ENCODE measurements at regions not wholly inside any gene's neighbourhood (a gene's known extent, or its start where the extent isn't known, plus 50 kb on each side); places are given as distances from the start of the nearest gene placed in this dataset.
"Not testable (repeated sequence)": the region's sequence is repeated elsewhere in the genome, so short reads cannot be mapped to it uniquely, and the experiment has no call there.

DNA sequence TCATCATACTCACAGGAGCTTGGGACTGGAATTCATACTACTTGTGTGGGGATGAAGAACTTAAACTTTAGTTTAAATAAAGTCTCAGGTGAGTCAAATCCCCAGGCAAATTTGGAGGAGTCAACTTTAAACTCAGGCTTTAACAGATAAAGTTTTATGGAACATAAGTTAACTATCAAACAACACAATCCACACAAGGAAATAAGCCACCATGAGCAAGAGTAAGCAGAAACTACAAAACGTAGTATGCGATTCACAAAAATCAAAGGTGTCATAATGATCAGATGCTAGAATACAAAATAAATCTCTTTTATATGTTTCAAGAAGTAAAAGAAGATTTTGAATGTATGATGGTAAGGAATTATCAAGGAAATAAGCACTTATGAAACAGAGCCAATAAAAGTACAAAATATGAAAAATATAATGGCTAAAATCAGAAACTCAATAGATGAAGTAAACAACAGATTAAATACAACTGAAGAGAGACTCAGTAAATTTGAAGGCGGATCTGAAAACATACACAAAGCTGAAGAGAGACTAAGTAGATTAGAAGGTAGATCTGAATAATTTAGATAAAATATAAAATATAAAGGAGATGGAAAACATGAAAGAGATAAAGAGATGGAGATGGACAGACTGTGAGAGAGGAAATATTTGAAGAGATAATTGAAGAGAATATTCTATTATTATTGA lies 97.5 kb upstream of the TWIST2 start:
- no peak for DNase-seq (ENCODE audit: low read depth)

DNA sequence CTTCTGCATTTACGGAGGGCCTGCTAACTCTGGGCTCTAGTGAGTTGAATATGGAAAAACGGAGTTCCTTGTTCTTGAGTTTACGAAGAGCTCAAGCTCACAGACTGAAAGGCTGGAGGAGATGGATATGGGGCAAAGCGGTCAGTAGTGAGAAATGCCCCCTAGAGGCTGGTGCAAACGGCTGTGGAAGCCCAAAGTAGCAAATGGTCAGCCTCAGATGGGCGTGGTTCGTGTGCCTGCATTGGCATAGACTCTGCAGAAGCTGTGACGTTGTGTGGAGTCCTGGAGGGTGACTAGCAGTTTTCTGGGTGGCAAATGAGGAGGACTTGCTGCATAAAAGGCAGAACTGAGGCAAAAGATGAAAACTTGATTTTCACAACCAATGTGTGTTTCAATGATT lies 93.6 kb upstream of the TWIST2 start:
- no peak for DNase-seq (ENCODE audit: low read depth)

DNA sequence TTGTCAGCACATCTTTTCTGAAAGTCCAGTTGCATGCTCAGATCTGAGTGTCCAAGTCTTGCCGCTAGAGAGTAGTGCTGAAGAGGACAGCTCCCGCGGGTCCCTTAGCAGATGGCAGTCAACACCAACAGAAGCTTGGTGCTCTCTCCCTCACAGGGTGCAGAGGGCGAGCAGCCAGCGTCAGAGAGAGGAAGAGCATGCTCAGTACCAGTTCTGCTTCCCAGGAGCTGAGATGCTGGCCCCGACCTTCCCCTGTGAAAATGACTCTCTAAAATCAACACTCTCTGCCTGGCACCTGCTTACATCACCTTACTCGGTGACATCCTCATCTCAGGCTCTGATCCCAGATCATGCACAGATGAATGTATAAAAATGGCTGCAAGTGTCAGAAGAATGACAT lies 86.0 kb upstream of the TWIST2 start:
- DNase-seq (ENCODE audit: low read depth) = no peak

DNA sequence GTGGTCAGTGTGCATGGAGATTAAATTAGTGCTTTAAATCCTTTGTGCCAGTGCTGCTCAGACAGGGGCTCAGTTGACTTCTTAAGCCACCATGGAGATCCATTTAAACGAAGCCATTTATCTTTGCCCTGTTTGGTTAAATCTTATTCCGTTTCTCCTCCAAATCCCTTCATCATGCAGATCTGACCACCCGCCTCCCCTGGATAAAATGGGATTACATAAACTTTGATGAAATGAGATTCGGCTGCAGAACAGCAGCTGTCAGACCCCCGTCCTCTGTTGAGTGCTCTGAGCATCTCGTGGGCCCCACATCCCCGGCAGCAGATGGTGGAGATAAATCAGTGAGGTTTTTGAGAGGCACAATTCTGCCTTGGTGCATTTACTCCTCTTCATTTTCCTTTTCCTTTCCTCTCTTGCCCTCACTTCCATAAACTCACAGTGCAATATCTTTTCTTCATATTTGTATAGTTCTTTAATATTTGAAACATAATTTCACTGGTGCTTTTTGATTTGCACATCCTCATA lies 84.4 kb upstream of the TWIST2 start:
- DNase-seq (ENCODE audit: low read depth) = no peak

DNA sequence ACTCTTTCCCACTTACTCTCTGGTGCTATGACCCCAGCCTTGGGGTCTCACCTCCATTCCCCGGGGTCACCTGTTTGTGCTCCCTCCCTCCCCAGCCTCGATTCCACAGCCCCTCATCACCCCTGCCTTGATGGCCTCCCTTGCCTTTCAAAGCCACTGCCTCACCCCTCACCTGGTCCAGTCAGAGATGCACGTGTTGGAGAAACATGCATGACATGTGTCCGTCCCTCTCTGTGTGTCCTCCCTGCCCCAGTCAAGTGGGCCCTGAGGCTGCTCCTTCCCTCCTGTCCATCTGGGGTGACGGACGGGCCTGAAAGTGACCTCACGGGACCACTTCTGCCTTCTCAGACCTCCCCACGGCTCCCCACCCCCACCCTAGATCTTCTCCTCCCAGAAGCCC lies 82.3 kb upstream of the TWIST2 start:
- no peak for DNase-seq (ENCODE audit: low read depth)

DNA sequence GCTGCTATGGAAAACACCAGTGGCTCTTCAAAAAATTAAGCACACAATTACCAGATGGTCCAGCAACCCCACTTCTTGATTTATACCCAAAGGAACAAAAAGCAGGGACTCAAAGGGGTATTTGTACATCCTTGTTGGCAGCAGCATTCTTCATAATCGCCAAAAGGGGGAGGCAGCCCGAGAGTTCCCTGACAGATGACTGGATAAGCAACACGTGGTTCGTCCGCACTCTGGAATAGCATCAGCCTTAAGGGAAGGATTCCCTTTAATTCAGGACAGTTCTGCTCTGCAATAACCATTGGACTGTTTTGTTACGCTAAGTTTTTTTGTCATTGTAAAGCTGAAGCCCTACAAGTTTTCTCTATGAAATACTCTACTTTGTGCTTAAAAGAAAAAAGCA lies 76.7 kb upstream of the TWIST2 start:
- no peak for DNase-seq (ENCODE audit: low read depth)

DNA sequence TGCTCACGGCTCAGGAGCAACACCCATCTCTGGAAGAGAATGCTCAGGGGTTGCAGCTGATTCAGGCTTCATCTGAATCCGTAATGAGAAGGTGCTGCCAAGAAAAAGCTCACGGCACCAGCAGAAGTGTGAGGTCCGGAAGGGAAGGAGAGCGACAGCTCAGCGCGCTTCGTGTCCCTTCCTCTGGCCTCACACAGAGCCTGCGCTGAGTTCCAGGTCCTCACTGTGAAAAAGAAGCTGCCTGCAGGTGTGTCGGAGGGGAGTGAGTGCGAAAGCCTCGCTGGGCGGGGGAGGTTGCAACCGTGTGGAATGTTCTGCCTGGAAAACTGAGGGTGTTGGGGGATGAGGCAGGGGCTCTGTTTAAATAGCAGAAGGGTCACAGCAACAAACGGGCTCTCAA lies 76.2 kb upstream of the TWIST2 start:
- no peak for DNase-seq (ENCODE audit: low read depth)

DNA sequence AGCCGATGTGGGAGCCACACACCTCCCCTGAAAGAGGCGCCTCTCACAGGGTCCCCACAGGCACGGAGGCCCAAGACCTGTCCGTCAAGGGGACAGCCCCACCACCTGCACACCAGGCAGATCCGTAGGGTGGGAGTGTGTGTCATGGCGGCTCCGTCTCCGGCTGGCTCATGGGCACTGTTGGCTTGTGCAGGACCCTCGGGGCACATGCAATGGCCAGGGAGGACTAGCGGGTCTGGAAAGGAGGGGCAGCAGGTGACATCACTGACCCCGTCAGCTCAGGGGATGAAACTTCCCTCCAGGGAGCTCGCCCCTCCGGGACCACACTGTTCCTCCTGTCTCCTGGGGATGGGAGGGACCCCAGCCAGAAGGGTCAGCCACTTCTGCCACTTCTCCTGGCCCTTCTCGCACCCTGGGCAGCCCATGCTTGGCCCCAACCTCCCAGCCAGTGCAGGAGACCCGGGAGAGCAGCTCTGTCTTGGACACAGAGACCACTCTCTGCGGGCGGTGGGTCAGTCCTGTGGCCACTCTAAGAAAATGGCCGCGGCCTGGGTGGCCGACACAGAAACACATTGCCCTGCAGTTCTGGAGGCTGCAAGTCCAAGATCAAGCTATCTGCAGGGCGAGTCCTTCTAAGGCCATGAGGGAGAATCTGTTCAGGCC lies 75.1 kb upstream of the TWIST2 start:
- no peak for DNase-seq (ENCODE audit: low read depth)

DNA sequence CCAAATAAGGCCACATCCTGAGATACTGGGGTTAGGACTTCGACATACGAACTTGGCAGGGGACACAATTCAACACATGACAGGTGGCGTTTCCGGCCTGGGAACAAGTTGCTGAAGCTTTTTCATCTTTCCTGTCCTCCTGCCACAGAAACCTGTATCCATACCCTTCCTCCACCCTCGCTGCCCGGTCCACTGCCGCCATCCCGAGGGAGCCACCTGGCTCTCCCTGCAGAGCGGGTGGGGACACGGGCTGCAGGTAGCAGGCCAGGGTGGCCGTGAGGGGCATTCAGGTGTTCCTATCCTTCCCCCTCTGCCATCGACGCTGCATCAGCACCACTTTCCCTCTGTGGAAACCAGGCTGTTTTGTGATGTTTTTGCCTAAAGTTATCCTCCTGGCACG lies 74.4 kb upstream of the TWIST2 start:
- DNase-seq (ENCODE audit: low read depth) = no peak

DNA sequence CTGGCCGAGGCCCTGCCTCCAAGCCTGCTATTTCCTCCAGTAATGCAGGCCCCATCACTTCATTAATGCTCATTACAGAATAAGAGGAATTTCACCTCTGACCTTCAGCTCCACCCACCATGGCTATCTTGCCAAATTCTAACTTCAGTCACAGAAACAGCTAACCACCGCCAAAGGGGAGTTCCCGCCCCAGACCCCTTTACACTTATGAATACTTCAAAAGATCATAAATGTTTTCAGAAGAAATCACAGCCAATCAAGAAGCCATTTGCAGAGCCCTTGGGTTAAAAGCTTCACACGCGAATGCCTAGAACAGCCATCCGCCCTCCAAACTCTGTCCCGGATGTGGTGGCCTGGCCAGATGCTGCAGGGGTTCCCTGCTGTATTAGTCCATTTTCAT lies 73.8 kb upstream of the TWIST2 start:
- no peak for DNase-seq (ENCODE audit: low read depth)

DNA sequence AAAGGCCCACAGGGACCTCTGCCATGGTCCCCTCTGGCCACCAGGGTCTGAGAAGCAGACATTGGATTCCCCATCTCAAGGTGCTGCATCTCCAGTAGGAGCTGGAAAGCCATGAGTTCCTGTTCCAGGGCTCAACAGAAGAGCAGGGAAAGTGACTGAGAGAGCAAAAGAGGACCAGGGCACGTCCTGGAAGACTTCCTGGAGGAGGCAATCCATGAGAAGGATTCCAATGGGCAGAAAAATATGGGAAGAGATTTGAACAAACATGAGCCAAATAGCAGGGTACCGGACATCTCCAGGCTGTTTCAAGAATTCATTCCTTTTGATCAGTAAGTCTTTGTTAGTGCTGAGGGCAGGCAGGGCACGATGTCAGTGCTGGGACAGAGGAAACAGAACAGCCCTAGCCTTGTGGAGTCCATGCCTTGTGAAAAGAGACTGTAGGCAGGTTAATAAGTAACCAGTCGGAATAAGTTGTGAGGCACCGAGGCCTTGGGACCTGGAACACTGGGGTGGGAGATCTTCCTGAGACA lies 72.8 kb upstream of the TWIST2 start:
- no peak for DNase-seq (ENCODE audit: low read depth)

DNA sequence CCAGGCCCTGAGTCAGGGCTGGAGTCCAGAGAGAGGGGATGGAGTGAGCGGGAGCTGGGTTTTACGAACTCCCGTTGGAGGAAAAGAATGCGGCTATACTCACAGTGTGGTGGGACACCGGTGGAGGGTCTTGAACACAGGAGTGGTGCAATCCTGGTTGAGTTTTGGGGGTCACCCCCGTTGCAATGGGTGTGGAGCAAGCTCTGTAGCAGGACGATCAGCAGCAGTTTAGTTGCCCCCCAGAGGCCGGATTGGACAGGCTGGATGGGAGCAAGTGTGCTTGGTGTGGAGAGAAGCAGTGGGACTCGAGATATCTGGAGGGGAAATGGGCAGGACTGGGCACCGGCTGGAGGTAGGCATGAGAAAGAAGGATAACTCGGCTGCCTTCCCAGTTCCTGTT lies 72.3 kb upstream of the TWIST2 start:
- DNase-seq (ENCODE audit: low read depth) = no peak

DNA sequence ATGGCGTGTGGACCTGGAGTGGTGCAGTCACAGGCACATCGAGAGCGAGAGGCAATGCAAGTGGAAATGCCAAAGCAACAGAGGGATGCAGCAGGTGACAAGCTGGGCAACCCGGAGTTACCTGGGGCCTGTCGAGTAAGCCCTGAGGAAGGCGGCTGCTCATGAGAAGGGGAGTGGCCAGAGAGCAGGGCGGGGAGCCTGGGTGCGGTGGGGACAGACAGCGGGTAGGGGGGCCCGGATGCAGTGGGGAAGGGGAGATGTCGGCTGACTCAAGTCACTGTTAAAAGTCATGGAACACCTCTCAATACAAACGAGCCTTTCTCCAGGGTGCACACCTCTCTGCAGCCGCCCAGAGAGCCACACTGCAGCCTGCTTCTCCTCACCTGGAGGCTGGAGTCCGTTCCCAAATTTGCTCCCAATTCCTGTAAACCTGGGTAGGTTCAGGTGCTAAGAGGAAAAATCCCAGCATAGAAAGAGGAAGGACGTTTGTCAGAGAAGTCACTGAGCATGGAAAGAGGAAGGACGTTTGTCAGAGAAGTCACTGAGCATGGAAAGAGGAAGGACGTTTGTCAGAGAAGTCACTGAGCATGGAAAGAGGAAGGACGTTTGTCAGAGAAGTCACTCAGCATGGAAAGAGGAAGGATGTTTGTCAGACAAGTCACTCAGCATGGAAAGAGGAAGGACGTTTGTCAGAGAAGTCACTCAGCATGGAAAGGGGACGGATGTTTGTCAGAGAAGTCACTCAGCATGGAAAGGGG lies 71.7 kb upstream of the TWIST2 start:
- DNase-seq (ENCODE audit: low read depth) = no peak

DNA sequence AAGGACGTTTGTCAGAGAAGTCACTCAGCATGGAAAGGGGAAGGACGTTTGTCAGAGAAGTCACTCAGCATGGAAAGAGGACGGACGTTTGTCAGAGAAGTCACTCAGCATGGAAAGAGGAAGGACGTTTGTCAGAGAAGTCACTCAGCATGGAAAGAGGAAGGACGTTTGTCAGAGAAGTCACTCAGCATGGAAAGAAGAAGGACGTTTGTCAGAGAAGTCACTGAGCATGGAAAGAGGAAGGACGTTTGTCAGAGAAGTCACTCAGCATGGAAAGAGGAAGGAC lies 71.2 kb upstream of the TWIST2 start:
- DNase-seq (ENCODE audit: low read depth) = not testable (repeated sequence)

DNA sequence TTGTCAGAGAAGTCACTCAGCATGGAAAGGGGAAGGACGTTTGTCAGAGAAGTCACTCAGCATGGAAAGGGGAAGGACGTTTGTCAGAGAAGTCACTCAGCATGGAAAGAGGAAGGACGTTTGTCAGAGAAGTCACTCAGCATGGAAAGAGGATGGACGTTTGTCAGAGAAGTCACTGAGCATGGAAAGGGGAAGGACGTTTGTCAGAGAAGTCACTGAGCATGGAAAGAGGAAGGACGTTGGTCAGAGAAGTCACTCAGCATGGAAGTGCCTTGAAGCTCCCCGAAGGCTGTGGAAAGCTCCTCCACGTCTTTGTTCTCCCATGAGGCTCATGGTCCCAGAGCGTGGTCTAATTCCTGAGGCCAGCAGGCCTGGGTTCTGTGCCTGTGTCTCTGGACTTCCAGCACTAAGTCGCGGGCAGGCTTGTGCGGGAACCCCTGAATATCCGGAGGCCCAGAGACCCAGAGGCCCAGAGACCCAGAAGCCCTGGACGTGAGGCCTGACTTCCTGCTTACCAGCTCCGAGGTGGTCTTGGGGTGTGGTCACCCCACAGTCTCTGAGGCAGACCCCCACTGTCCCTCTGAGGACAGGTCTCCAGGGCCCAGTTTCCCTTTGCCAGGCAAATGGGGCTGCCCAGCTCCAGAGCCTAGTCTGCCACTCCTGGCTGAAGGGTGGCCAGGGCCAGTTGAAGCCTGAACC lies 70.4 kb upstream of the TWIST2 start:
- no peak for DNase-seq (ENCODE audit: low read depth)

DNA sequence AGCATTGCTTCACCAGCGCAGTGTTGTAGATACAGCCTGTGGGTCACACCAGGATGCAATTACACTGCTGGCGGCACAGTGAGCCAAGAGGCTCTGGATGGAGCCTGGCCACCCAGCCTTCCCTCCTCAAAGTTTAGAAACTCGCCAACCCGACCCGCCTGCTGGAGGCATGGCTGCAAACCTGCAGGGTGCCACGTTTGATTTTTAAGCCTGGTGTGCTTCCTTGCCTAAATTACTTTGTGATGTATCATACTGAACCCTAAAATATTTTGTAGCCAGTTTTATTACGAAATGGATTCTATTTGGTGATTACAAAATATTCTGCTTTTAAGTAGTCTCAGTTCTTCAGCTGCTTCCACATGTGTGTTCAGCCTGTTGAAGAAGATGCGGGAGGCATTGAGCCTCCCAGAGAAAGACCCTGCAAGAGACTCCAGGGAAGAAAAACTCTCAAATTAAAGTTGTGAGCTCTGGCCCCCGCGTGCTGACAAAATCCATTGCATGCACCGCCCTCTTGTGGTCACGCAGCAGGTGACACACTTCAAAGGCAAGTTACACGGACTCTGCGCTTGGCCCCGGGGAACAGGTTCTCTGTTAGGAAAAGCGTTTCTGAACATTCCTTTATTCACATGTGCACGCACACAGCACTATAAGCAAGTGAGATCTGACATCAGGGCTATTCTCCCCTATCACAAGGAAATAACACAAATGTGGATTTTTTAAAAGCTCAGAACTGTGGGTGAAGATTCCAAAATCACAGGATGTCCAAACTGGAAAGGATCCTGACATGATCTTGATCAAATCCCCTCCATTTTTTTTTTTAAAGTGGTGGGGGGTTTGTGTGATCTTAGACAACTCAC lies 63.0 kb upstream of the TWIST2 start:
- DNase-seq (ENCODE audit: low read depth) = peak; percentile 28

DNA sequence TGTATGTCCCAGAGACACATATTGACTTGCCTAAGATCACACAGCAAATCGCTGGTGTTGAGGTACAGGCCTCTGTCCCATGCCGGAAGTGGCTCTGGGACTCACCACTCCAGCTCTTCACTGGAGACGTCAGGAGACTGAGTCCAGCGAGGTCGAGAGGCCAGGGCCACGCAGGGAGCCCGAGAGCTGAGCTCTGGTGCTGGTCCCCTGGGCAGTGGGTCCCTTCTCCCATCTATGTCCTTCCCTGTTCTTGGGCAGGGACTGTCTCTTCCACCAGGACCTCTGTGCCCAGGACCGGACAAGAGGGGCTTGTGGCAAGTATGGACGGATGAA lies 62.4 kb upstream of the TWIST2 start:
- no peak for DNase-seq (ENCODE audit: low read depth)

DNA sequence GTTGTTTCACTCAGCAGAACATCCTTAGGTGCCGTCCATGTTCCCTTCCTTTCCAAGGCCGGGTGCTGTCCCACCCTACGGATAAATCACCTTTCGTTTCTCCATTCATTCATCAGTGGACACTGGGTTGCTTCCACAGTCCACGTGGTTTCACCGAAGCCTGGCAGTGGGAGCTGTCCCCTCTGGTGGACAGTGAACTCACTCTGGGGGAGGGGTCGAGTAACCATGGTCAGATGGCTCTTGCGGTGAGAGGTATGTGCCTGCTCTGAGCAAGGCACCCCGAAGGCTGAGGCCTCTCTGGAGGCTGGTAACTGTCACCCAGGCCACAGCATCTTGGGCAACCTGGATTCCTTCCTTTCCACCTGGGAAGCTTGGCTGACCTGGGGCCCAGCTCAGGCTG lies 61.5 kb upstream of the TWIST2 start:
- no peak for DNase-seq (ENCODE audit: low read depth)

DNA sequence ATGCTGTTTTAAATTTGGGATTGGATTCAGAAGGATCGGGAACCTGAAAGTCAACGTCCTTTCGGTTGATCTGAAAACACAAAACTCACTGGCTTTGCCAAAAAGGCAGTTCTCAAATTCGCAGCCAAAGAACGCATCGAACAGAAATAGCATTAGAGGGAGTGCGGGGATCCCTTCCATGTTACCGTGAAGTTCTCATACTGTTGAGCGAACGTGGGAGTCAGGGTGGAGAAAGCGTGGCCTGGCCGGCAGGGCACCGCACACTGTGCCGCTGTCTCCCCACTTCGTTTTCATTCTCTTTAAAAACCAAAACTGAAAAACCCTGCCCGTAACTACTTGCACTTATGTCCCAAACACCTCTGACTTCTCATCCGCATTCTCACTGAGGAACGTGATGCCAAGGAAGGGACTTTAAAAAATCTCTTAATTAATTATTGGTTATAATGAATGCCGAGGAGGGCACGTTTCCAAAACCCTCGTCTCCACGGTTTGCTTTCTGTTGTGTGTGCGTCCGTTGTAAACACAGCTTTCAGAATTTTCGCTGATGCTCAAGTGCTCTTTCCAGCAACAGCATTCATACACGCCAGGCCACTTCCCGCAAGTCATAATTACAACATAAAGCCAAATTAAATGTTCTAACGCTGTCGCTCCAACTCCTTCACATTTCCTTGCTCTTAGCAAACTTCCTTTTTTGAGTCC lies 60.9 kb upstream of the TWIST2 start:
- no peak for DNase-seq (ENCODE audit: low read depth)

DNA sequence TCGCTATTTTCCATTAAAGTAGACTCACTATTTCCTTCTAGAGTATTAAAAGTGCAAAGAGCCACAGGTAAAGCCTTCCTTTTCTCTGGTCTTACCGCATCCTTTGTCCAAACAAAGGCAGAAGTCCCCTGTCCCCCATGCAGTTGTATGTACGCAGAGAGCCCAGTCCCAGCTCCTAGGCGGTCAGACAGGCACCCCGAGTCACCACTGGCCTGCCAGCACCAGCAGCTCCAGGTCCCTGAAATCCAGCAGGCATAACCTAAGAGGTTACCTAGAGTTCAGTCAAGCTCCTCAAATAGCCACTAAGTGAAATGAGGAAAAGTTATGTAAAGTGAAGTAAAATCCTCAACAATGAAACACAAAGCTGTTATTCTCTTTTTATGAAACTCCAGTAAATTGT lies 60.4 kb upstream of the TWIST2 start:
- DNase-seq (ENCODE audit: low read depth) = no peak

DNA sequence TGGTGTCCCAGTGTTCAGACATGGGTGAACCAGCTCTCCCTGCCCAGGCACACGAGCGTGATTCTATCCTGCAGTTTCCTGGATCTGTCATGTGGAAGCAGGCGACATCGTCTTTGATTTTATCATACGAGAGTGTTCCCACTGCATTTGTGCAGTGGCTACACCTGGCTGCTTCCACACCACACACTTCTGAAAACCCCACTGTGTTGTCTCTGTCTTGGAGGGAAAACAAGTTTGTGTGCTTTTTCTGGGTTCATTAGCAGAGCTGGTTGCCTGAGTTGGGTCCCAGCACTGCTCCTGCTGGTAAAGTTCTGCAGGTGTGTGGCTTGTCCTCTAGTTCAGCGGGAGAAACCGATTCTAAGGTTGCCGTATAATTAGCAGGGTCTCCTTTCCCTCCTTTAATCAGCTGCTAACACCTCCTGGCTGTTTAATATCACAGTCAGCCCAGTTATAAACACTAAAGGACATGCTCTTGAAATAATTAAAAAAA lies 58.5 kb upstream of the TWIST2 start:
- no peak for DNase-seq (ENCODE audit: low read depth)

Data from stimulated activated CD4-positive, alpha-beta T cell treated with anti-CD3 and anti-CD28 coated beads, Interleukin-2, amount 100 ng/mL, for 4 hours (primary cell).